Liver (tissue), 3 donors: ENCODE measurements at regions not wholly inside any gene's neighbourhood (a gene's known extent, or its start where the extent isn't known, plus 50 kb on each side); places are given as distances from the start of the nearest gene placed in this dataset.

Experiments used
- GABPA ChIP-seq, 2 donors: IDR thresholded peaks in 1 of 2; conservative IDR thresholded peaks in 1 of 2; 2 replicates each; pipeline ENCODE4 v1.6.1; 2016; ENCODE audit warnings: antibody characterized with exemption in 2 of 2, mild to moderate bottlenecking in 1 of 2, moderate library complexity in 1 of 2
- RAD21 ChIP-seq, 2 donors: IDR thresholded peaks; 2 replicates each; pipeline ENCODE4 v1.6.1; 2016; ENCODE audit warnings: antibody characterized with exemption in 2 of 2, mild to moderate bottlenecking in 2 of 2
- RXRA ChIP-seq, 2 donors: IDR thresholded peaks; 2 replicates each; pipeline ENCODE4 v1.6.1; 2017 to 2018; ENCODE audit warnings: antibody characterized with exemption in 2 of 2, mild to moderate bottlenecking in 1 of 2
- YY1 ChIP-seq: IDR thresholded peaks from 2 replicates; pipeline ENCODE4 v1.6.1; 2016; ENCODE audit warnings: antibody characterized with exemption, mild to moderate bottlenecking
- TF ChIP-seq, protein P1 (sequence below): IDR thresholded peaks from 2 replicates; pipeline ENCODE4 v1.6.1; 2016; ENCODE audit warnings: antibody characterized with exemption, mild to moderate bottlenecking
- TF ChIP-seq, protein P2 (sequence below): IDR thresholded peaks from 2 replicates; pipeline ENCODE4 v1.6.1; 2016; ENCODE audit warnings: antibody characterized with exemption
- TF ChIP-seq, protein P3 (sequence below): fragments of 150-350 bp; IDR thresholded peaks from 2 replicates; pipeline ENCODE4 v1.5.1; 2017; ENCODE audit warnings: improper control_type of control experiment, low read depth, low read length; ENCODE audit not compliant: missing input control
- TF ChIP-seq, protein P4 (sequence below): IDR thresholded peaks from 2 replicates; pipeline ENCODE4 v1.6.1; 2016; ENCODE audit warnings: antibody characterized with exemption
- donor health status: healthy.
- donor health status: healthy.

DNA sequence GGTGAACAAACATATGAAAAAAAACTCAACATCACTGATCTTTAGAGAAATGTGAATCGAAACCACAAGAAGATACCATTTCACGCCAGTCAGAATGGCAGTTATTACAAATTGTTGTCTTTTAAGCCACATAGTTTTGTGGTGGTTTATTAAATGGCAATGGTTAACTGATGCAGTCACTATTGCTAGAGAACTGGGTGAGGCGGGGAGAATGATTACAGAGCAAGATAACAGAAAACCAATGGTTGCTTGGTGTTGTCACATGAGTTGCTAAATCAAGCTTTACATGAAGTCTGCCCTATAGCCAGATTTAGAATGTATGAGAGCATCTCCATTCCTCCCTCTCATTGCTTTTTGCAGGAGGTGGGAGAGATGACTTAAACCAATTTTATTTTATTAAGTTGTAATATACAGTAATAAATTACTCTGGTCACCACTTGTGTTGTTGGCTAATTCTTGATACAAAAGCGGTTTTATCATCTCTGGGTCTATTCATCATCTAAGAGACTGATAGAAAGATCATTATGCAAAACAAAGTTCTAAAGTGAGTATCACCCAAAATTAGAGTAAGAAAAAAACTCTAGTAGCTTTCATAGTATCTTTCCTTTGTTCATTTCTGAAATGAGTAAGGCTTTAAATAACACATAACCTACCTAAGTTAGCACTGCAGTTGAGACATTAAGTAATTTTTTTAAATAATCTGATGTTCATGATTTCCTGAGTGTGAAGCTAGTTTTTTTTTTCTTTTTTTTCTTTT lies 859.5 kb downstream of the STIM2 start:
- TF ChIP-seq, protein P1, sequence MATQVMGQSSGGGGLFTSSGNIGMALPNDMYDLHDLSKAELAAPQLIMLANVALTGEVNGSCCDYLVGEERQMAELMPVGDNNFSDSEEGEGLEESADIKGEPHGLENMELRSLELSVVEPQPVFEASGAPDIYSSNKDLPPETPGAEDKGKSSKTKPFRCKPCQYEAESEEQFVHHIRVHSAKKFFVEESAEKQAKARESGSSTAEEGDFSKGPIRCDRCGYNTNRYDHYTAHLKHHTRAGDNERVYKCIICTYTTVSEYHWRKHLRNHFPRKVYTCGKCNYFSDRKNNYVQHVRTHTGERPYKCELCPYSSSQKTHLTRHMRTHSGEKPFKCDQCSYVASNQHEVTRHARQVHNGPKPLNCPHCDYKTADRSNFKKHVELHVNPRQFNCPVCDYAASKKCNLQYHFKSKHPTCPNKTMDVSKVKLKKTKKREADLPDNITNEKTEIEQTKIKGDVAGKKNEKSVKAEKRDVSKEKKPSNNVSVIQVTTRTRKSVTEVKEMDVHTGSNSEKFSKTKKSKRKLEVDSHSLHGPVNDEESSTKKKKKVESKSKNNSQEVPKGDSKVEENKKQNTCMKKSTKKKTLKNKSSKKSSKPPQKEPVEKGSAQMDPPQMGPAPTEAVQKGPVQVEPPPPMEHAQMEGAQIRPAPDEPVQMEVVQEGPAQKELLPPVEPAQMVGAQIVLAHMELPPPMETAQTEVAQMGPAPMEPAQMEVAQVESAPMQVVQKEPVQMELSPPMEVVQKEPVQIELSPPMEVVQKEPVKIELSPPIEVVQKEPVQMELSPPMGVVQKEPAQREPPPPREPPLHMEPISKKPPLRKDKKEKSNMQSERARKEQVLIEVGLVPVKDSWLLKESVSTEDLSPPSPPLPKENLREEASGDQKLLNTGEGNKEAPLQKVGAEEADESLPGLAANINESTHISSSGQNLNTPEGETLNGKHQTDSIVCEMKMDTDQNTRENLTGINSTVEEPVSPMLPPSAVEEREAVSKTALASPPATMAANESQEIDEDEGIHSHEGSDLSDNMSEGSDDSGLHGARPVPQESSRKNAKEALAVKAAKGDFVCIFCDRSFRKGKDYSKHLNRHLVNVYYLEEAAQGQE: no peak
- TF ChIP-seq GABPA (IDR thresholded peaks at IDR 0.05 in 1 of 2, conservative IDR thresholded peaks at IDR 0.05 in 1 of 2) (no peak), YY1 (no peak), RAD21 (IDR thresholded peaks at IDR 0.05) (no peak), RXRA (IDR thresholded peaks at IDR 0.05) (no peak)
- TF ChIP-seq, protein P2, sequence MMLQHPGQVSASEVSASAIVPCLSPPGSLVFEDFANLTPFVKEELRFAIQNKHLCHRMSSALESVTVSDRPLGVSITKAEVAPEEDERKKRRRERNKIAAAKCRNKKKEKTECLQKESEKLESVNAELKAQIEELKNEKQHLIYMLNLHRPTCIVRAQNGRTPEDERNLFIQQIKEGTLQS: no peak
- TF ChIP-seq, protein P3, sequence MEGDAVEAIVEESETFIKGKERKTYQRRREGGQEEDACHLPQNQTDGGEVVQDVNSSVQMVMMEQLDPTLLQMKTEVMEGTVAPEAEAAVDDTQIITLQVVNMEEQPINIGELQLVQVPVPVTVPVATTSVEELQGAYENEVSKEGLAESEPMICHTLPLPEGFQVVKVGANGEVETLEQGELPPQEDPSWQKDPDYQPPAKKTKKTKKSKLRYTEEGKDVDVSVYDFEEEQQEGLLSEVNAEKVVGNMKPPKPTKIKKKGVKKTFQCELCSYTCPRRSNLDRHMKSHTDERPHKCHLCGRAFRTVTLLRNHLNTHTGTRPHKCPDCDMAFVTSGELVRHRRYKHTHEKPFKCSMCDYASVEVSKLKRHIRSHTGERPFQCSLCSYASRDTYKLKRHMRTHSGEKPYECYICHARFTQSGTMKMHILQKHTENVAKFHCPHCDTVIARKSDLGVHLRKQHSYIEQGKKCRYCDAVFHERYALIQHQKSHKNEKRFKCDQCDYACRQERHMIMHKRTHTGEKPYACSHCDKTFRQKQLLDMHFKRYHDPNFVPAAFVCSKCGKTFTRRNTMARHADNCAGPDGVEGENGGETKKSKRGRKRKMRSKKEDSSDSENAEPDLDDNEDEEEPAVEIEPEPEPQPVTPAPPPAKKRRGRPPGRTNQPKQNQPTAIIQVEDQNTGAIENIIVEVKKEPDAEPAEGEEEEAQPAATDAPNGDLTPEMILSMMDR: no peak
- TF ChIP-seq, protein P4, sequence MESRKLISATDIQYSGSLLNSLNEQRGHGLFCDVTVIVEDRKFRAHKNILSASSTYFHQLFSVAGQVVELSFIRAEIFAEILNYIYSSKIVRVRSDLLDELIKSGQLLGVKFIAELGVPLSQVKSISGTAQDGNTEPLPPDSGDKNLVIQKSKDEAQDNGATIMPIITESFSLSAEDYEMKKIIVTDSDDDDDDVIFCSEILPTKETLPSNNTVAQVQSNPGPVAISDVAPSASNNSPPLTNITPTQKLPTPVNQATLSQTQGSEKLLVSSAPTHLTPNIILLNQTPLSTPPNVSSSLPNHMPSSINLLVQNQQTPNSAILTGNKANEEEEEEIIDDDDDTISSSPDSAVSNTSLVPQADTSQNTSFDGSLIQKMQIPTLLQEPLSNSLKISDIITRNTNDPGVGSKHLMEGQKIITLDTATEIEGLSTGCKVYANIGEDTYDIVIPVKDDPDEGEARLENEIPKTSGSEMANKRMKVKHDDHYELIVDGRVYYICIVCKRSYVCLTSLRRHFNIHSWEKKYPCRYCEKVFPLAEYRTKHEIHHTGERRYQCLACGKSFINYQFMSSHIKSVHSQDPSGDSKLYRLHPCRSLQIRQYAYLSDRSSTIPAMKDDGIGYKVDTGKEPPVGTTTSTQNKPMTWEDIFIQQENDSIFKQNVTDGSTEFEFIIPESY: no peak
